PC-9 (cell line): ENCODE measurements at regions not wholly inside any gene's neighbourhood (a gene's known extent, or its start where the extent isn't known, plus 50 kb on each side); places are given as distances from the start of the nearest gene placed in this dataset.

Source experiments
- BruUV-seq: library from RNA; stranded (reverse); fragments of 400-500 nt; replicated peaks from 2 replicates; lab custom pipeline; 2021; lab: Mats Ljungman, UMichigan
- CTCF ChIA-PET: fragments of 300-600 bp; sonication (Branson Sonifier 250); formaldehyde crosslinking; loops from one replicate; lab custom pipeline; 2022; ENCODE audit warnings: antibody characterized with exemption; lab: Charles Lee
- POLR2A ChIA-PET: fragments of 300-600 bp; sonication (Branson Sonifier 250); formaldehyde crosslinking; loops from one replicate; lab custom pipeline; 2022; ENCODE audit warnings: antibody characterized with exemption; ENCODE audit not compliant: unreplicated experiment; lab: Charles Lee
- DNase-seq, 2 experiments: peaks; one replicate each; pipeline versions ENCODE4 v3.0.0 to v3.0.0-alpha.2; 2015 to 2022; ENCODE audit warnings: mixed read lengths in 1 of 2
- H2AFZ ChIP-seq: fragments of 200-600 bp; sonication (generic); 2 replicates; pipeline ENCODE4 v1.8.1; 2017; ENCODE audit warnings: antibody characterized with exemption
- H3F3A ChIP-seq: fragments of 200-600 bp; sonication (generic); 2 replicates; pipeline ENCODE4 v1.8.1; 2017; ENCODE audit warnings: antibody characterized with exemption, mild to moderate bottlenecking, low read depth; ENCODE audit not compliant: insufficient read depth
- H3K27ac ChIP-seq: fragments of 200-600 bp; sonication (generic); 2 replicates; pipeline ENCODE4 v1.6.1; 2016; ENCODE audit warnings: mixed run types
- H3K27me3 ChIP-seq: fragments of 200-600 bp; sonication (generic); 2 replicates; pipeline ENCODE4 v1.6.1; 2016; ENCODE audit warnings: low read depth, mixed run types; ENCODE audit not compliant: insufficient read depth
- H3K36me3 ChIP-seq: fragments of 200-600 bp; sonication (generic); 2 replicates; pipeline ENCODE4 v1.6.1; 2016; ENCODE audit warnings: low read depth, mixed run types
- H3K4me1 ChIP-seq: fragments of 200-600 bp; sonication (generic); replicated peaks from 2 replicates; pipeline ENCODE4 v1.6.1; 2016; ENCODE audit warnings: mixed run types; ENCODE audit not compliant: insufficient read depth
- H3K4me2 ChIP-seq: fragments of 200-600 bp; sonication (generic); 2 replicates; pipeline ENCODE4 v1.6.1; 2017; ENCODE audit warnings: mixed run types
- H3K4me3 ChIP-seq: fragments of 200-600 bp; sonication (generic); 2 replicates; pipeline ENCODE4 v1.6.1; 2016; ENCODE audit warnings: mixed run types
- H3K79me2 ChIP-seq: fragments of 200-600 bp; sonication (generic); 2 replicates; pipeline ENCODE4 v1.6.1; 2017; ENCODE audit warnings: low read depth, mixed run types
- H3K9me2 ChIP-seq: fragments of 200-600 bp; sonication (generic); 2 replicates; pipeline ENCODE4 v1.8.1; 2017; ENCODE audit warnings: mild to moderate bottlenecking; ENCODE audit not compliant: insufficient read depth
- H3K9me3 ChIP-seq: fragments of 200-600 bp; sonication (generic); 2 replicates; pipeline ENCODE4 v1.8.1; 2016; ENCODE audit warnings: low read depth; ENCODE audit not compliant: insufficient read depth
- H4K20me1 ChIP-seq: fragments of 200-600 bp; sonication (generic); 2 replicates; pipeline ENCODE4 v1.8.1; 2017; ENCODE audit not compliant: insufficient read depth
- EZH2 ChIP-seq: fragments of 200-600 bp; sonication (generic); IDR thresholded peaks from 2 replicates; pipeline ENCODE4 v1.8.0; 2017; ENCODE audit warnings: antibody characterized with exemption, low read depth
- intact Hi-C: fragments of 100-400 bp; cut with micrococcal nuclease; formaldehyde crosslinking; loops from one replicate; pipeline ENCODE4 v1.10.0; 2022; ENCODE audit not compliant: unreplicated experiment
- TF ChIP-seq, protein P1 (sequence below): fragments of 200-600 bp; sonication (generic); conservative IDR thresholded peaks from 2 replicates; pipeline ENCODE4 v1.6.1; 2017; ENCODE audit warnings: mixed run types, antibody characterized with exemption, mild to moderate bottlenecking, moderate library complexity

DNA sequence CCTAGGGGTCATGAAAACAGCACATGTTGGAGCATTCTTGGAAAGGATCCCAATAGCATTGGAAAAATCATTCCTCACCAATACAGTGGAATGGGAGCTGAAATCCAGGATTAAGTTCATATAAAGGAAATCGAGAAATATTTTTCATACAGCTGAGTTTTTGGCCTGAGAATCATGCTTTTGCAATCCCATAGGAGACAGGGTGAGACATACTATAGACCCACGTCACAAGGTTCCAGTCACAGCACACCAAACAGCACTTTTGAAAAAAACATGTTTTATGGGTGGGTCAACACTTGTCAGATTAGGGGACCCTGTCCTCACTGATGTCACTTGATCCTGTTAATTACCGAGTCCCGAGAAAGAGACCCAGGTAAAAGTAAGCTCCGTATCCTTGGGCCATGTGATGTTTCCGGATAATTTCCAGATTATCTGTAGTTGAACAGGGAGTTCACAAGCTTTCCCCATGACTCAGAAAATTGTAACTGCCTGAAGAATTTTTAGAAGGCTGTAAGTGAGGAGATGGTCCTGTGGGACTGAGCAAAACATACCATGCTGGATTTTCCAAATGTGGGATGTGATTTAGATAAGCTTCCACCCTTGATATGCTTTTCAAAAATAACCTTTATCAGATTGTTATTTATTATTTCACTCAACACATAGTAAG lies 80.9 kb upstream of the TLR3 start:
- Histone ChIP-seq H3K4me3 (no peak overlapping the region), H3K9me3 (no peaks in the 10 kb centered on the region), H2AFZ (no peak overlapping the region), H3K4me1 (no peaks in the 10 kb centered on the region), H3K4me2 (no peak overlapping the region), H3K79me2 (no peaks in the 10 kb centered on the region), H3K36me3 (no peaks in the 10 kb centered on the region), H3F3A (no peaks in the 10 kb centered on the region), H3K27ac (no peak overlapping the region), H4K20me1 (no peaks in the 10 kb centered on the region), H3K27me3 (no peaks in the 10 kb centered on the region), H3K9me2 (no peaks in the 10 kb centered on the region)
- TF ChIP-seq, protein P1, sequence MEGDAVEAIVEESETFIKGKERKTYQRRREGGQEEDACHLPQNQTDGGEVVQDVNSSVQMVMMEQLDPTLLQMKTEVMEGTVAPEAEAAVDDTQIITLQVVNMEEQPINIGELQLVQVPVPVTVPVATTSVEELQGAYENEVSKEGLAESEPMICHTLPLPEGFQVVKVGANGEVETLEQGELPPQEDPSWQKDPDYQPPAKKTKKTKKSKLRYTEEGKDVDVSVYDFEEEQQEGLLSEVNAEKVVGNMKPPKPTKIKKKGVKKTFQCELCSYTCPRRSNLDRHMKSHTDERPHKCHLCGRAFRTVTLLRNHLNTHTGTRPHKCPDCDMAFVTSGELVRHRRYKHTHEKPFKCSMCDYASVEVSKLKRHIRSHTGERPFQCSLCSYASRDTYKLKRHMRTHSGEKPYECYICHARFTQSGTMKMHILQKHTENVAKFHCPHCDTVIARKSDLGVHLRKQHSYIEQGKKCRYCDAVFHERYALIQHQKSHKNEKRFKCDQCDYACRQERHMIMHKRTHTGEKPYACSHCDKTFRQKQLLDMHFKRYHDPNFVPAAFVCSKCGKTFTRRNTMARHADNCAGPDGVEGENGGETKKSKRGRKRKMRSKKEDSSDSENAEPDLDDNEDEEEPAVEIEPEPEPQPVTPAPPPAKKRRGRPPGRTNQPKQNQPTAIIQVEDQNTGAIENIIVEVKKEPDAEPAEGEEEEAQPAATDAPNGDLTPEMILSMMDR, result no peak
- TF ChIP-seq EZH2, result no peak
- BruUV-seq, result no TSS peak
- ChIA-PET POLR2A (no interaction called here), CTCF (no interaction called here)
- DNase-seq, result no peak
- intact Hi-C loops, result no loop called here

GRCh38 chr4:185991770-185992169 lies 77.2 kb upstream of the TLR3 start:
- no peaks in the 10 kb centered on the region for H3K36me3 ChIP-seq
- H3K4me1 ChIP-seq, result no peaks in the 10 kb centered on the region
- no peaks in the 10 kb centered on the region for H3K79me2 ChIP-seq
- no peak overlapping the region for H3K27ac ChIP-seq
- no peak overlapping the region for H3K4me3 ChIP-seq
- no peak overlapping the region for H3K4me2 ChIP-seq
- DNase-seq, result no peak
- ChIA-PET CTCF (no interaction called here), POLR2A (no interaction called here)
- no peak for TF ChIP-seq EZH2
- TF ChIP-seq, protein P1, result no peak
- H2AFZ ChIP-seq, result no peak overlapping the region
- no peaks in the 10 kb centered on the region for H4K20me1 ChIP-seq
- no peaks in the 10 kb centered on the region for H3K9me3 ChIP-seq
- no peaks in the 10 kb centered on the region for H3F3A ChIP-seq
- intact Hi-C loops, result no loop called here
- no TSS peak for BruUV-seq
- H3K9me2 ChIP-seq, result no peaks in the 10 kb centered on the region
- no peaks in the 10 kb centered on the region for H3K27me3 ChIP-seq

DNA sequence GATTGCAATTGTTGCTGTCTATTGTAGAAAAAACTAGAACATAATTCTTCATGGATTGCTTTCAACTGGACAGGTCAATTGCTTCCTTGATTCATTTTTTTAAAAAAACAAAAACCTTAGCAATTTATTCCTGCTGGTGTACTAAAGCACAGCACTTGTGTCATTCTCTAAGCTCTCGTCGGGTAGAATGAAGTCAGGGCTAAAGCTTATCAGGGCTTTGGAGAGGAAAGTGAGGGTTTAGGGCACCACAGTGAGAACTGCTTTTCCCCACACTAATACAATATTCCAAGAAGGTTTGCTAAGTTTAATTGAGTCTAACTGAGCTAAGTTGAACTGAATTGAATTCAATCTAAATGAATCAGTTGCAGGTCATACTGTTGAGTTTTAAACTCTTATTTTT lies 76.4 kb upstream of the TLR3 start:
- ChIA-PET CTCF (no interaction called here), POLR2A (no interaction called here)
- intact Hi-C loops, result no loop called here
- TF ChIP-seq EZH2, result no peak
- TF ChIP-seq, protein P1, result no peak
- Histone ChIP-seq H3K9me2 (no peaks in the 10 kb centered on the region), H4K20me1 (no peaks in the 10 kb centered on the region), H3K79me2 (no peaks in the 10 kb centered on the region), H3K4me1 (no peaks in the 10 kb centered on the region), H2AFZ (no peak overlapping the region), H3F3A (no peaks in the 10 kb centered on the region), H3K9me3 (no peaks in the 10 kb centered on the region), H3K4me3 (no peak overlapping the region), H3K4me2 (no peak overlapping the region), H3K27me3 (no peaks in the 10 kb centered on the region), H3K27ac (no peak overlapping the region), H3K36me3 (no peaks in the 10 kb centered on the region)
- no peak for DNase-seq
- BruUV-seq, result no TSS peak
